OCI-LY3 (cell line): ENCODE measurements at regions not wholly inside any gene's neighbourhood (a gene's known extent, or its start where the extent isn't known, plus 50 kb on each side); places are given as distances from the start of the nearest gene placed in this dataset.

Source experiments
- H2AFZ ChIP-seq: fragments of 200-600, 300-600 bp; shearing (Covaris generic); 2 replicates; pipeline ENCODE4 v1.6.0; 2014; ENCODE audit warnings: antibody characterized with exemption, low read depth, low read length
- H3K27ac ChIP-seq: fragments of 200-600, 300-600 bp; sonication (generic); 2 replicates; pipeline ENCODE4 v1.5.1; 2014; ENCODE audit warnings: mild to moderate bottlenecking, low read length, moderate library complexity, mixed read lengths
- H3K27me3 ChIP-seq: fragments of 200-600, 300-600 bp; sonication (generic); 2 replicates; pipeline ENCODE4 v1.6.1; 2014; ENCODE audit warnings: low read depth, low read length, mixed read lengths
- H3K36me3 ChIP-seq: fragments of 200-600, 300-600 bp; sonication (generic); replicated peaks from 2 replicates; pipeline ENCODE3; 2014; ENCODE audit warnings: low read depth, low read length, mixed read lengths
- H3K4me1 ChIP-seq: fragments of 300-600, 200-600 bp; sonication (generic); 2 replicates; pipeline ENCODE4 v1.6.1; 2014; ENCODE audit warnings: low read length, mixed read lengths
- H3K4me2 ChIP-seq: fragments of 200-600, 300-600 bp; sonication (generic); 2 replicates; pipeline ENCODE4 v1.6.1; 2014; ENCODE audit warnings: low read length, mixed read lengths
- H3K4me3 ChIP-seq: fragments of 300-600, 200-600 bp; sonication (generic); 2 replicates; pipeline ENCODE4 v1.5.1; 2014; ENCODE audit warnings: antibody characterized with exemption, mild to moderate bottlenecking, low read length, moderate library complexity
- H3K79me2 ChIP-seq: fragments of 300-600, 200-600 bp; shearing (Covaris generic); 2 replicates; pipeline ENCODE4 v1.6.1; 2014; ENCODE audit warnings: mild to moderate bottlenecking, low read length, mixed read lengths
- H3K9ac ChIP-seq: fragments of 300-600, 200-600 bp; shearing (Covaris generic); 2 replicates; pipeline ENCODE4 v1.6.0; 2014; ENCODE audit warnings: mild to moderate bottlenecking, low read length, moderate library complexity
- H3K9me3 ChIP-seq: fragments of 200-600, 300-600 bp; shearing (Covaris generic); 2 replicates; pipeline ENCODE4 v1.6.1; 2014; ENCODE audit warnings: low read length, mixed read lengths; ENCODE audit not compliant: insufficient read depth
- H4K20me1 ChIP-seq: fragments of 200-600, 300-600 bp; sonication (generic); 2 replicates; pipeline ENCODE4 v1.6.1; 2016; ENCODE audit warnings: low read length, mixed read lengths; ENCODE audit not compliant: insufficient read depth
- EZH2phosphoT487 ChIP-seq: fragments of 200-600 bp; shearing (Covaris generic); IDR thresholded peaks from 2 replicates; pipeline ENCODE4 v1.6.1; 2018; ENCODE audit warnings: antibody characterized with exemption, mixed run types, low read depth
- TF ChIP-seq, protein P1 (sequence below): fragments of 200-600, 300-600 bp; sonication (generic); IDR thresholded peaks from 2 replicates; pipeline ENCODE4 v1.5.1; 2014; ENCODE audit warnings: antibody characterized with exemption, low read length, low read depth

GRCh38 chr7:156432018-156432417, 208.6 kb upstream of the RNF32 start:
- Histone ChIP-seq H2AFZ (no peak overlapping the region), H3K9me3 (no peaks in the 10 kb centered on the region), H3K79me2 (no peaks in the 10 kb centered on the region), H3K4me2 (no peak overlapping the region), H4K20me1 (no peaks in the 10 kb centered on the region), H3K4me3 (no peak overlapping the region), H3K9ac (no peak overlapping the region), H3K36me3 (no peaks in the 10 kb centered on the region), H3K27me3 (no peaks in the 10 kb centered on the region; the same call in 1 of the 2 replicates), H3K4me1 (no peaks in the 10 kb centered on the region), H3K27ac (no peak overlapping the region)
- TF ChIP-seq, protein P1, sequence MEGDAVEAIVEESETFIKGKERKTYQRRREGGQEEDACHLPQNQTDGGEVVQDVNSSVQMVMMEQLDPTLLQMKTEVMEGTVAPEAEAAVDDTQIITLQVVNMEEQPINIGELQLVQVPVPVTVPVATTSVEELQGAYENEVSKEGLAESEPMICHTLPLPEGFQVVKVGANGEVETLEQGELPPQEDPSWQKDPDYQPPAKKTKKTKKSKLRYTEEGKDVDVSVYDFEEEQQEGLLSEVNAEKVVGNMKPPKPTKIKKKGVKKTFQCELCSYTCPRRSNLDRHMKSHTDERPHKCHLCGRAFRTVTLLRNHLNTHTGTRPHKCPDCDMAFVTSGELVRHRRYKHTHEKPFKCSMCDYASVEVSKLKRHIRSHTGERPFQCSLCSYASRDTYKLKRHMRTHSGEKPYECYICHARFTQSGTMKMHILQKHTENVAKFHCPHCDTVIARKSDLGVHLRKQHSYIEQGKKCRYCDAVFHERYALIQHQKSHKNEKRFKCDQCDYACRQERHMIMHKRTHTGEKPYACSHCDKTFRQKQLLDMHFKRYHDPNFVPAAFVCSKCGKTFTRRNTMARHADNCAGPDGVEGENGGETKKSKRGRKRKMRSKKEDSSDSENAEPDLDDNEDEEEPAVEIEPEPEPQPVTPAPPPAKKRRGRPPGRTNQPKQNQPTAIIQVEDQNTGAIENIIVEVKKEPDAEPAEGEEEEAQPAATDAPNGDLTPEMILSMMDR: no peak
- no peak for TF ChIP-seq EZH2phosphoT487

- H3K27me3 ChIP-seq: 0 out of 2 replicates have a peak, but pooled peaks cover 8% of the 10 kb centered on the region
- H3K36me3 ChIP-seq: no peaks in the 10 kb centered on the region
- H3K9me3 ChIP-seq: no peaks in the 10 kb centered on the region
- H3K27ac ChIP-seq: no peak overlapping the region
- H3K9ac ChIP-seq: no peak overlapping the region
- H3K4me3 ChIP-seq: no peak overlapping the region
- no peaks in the 10 kb centered on the region for H3K4me1 ChIP-seq
- H3K79me2 ChIP-seq: no peaks in the 10 kb centered on the region
- no peaks in the 10 kb centered on the region for H4K20me1 ChIP-seq
- no peak overlapping the region for H3K4me2 ChIP-seq
- H2AFZ ChIP-seq: no peak overlapping the region
- TF ChIP-seq, protein P1: no peak
Measured at GRCh38 chr7:156430109-156430508, 210.5 kb upstream of the RNF32 start.

GRCh38 chr7:156429514-156429913, 211.1 kb upstream of the RNF32 start:
- Histone ChIP-seq H3K27ac (no peak overlapping the region), H3K36me3 (no peaks in the 10 kb centered on the region), H2AFZ (no peak overlapping the region), H3K9ac (no peak overlapping the region), H3K4me1 (no peaks in the 10 kb centered on the region), H3K27me3 (0 out of 2 replicates have a peak, but pooled peaks cover 8% of the 10 kb centered on the region), H3K4me3 (no peak overlapping the region), H4K20me1 (no peaks in the 10 kb centered on the region), H3K9me3 (no peaks in the 10 kb centered on the region), H3K4me2 (no peak overlapping the region), H3K79me2 (no peaks in the 10 kb centered on the region)
- no peak for TF ChIP-seq EZH2phosphoT487
- TF ChIP-seq, protein P1: no peak

DNA sequence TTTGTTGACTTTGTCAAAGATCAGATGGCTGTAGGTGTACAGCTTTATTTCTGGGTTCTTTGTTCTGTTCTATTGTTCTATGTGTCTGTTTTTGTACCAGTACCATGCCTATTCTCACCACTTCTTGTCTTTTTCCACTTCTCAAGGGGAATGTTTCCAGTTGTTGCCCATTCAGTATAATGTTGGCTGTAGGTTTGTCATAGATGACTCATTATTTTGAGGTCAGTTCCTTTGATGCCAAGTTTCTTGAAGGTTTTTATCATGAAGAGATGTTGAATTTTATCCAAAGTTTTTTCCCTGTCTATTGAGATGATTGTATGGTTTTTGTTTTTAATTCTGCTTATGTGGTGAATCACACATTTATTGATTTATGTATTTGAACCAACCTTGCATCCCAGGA, 216.7 kb upstream of the RNF32 start:
- Histone ChIP-seq H4K20me1 (no peaks in the 10 kb centered on the region), H3K79me2 (no peaks in the 10 kb centered on the region), H3K9me3 (no peaks in the 10 kb centered on the region), H3K27ac (no peak overlapping the region), H3K36me3 (no peaks in the 10 kb centered on the region), H3K4me1 (peaks cover 5% of the 10 kb centered on the region; the same call in 1 of the 2 replicates), H3K4me3 (no peak overlapping the region), H3K9ac (no peak overlapping the region), H2AFZ (no peak overlapping the region), H3K27me3 (0 out of 2 replicates have a peak, but pooled peaks cover 8% of the 10 kb centered on the region), H3K4me2 (no peak overlapping the region)
- TF ChIP-seq, protein P1: no peak
- TF ChIP-seq EZH2phosphoT487: no peak
